HEK293 (cell line): ENCODE measurements at regions not wholly inside any gene's neighbourhood (a gene's known extent, or its start where the extent isn't known, plus 50 kb on each side); places are given as distances from the start of the nearest gene placed in this dataset.

ENCODE experiments used
- CTCF ChIA-PET: fragments of 350-600 bp; formaldehyde crosslinking; extraction: SDS; loops from one replicate; lab custom pipeline; 2021; ENCODE audit warnings: antibody characterized with exemption; lab: Yijun Ruan, JAX
- POLR2A ChIA-PET: fragments of 300-600 bp; formaldehyde crosslinking; extraction: SDS; loops from one replicate; lab custom pipeline; 2020; ENCODE audit warnings: antibody characterized with exemption, inconsistent platforms; lab: Yijun Ruan, JAX
- H3K27ac ChIP-seq: fragments of 200-500 bp; sonication (Bioruptor generic); 2 replicates; pipeline ENCODE4 v1.5.1; 2014; ENCODE audit warnings: low read depth, low read length, control low read depth, inconsistent platforms; ENCODE audit errors: extremely low read depth
- H3K36me3 ChIP-seq, 2 experiments: fragments of 200-500 bp in 1 of 2; sonication (Bioruptor generic) in 1 of 2; 1 replicate in 1 of 2; 2 replicates in 1 of 2; pipeline ENCODE4 v1.5.1; 2014 to 2017; ENCODE audit warnings: inconsistent platforms in 2 of 2, low read length in 2 of 2; ENCODE audit not compliant: control insufficient read depth in 2 of 2, insufficient read depth in 1 of 2
- H3K4me1 ChIP-seq: fragments of 200-500 bp; sonication (Bioruptor generic); 2 replicates; pipeline ENCODE4 v1.5.1; 2014; ENCODE audit warnings: mild to moderate bottlenecking, low read length, inconsistent platforms; ENCODE audit not compliant: control insufficient read depth, insufficient read depth
- H3K4me3 ChIP-seq: 2 replicates; pipeline ENCODE4 v1.5.1; 2011; ENCODE audit warnings: low read depth, mild to moderate bottlenecking, control low read depth, low read length, moderate library complexity
- H3K9me3 ChIP-seq: fragments of 200-500 bp; sonication (Bioruptor generic); 2 replicates; pipeline ENCODE4 v1.5.1; 2014; ENCODE audit warnings: low read depth, low read length, inconsistent platforms; ENCODE audit not compliant: control insufficient read depth, insufficient read depth
- KLF9 ChIP-seq: fragments of 450-650 bp; formaldehyde crosslinking; IDR thresholded peaks from 2 replicates; pipeline ENCODE4 v1.5.1; 2016; ENCODE audit warnings: missing biosample characterization, missing genetic modification characterization, low read depth
- ZNF112 ChIP-seq: fragments of 450-650 bp; formaldehyde crosslinking; IDR thresholded peaks from 2 replicates; pipeline ENCODE4 v1.5.0; 2017; ENCODE audit warnings: missing biosample characterization, missing genetic modification characterization
- ZNF138 ChIP-seq: fragments of 450-650 bp; formaldehyde crosslinking; IDR thresholded peaks from 2 replicates; pipeline ENCODE4 v1.5.1; 2016; ENCODE audit warnings: missing biosample characterization, missing genetic modification characterization, borderline replicate concordance
- ZNF2 ChIP-seq: fragments of 450-650 bp; formaldehyde crosslinking; IDR thresholded peaks from 2 replicates; pipeline ENCODE4 v1.5.1; 2016; ENCODE audit warnings: missing biosample characterization, missing genetic modification characterization
- ZNF302 ChIP-seq: fragments of 450-650 bp; formaldehyde crosslinking; IDR thresholded peaks from 2 replicates; pipeline ENCODE4 v1.5.1; 2016; ENCODE audit warnings: missing biosample characterization, missing genetic modification characterization, low read depth
- ZNF341 ChIP-seq: fragments of 450-650 bp; formaldehyde crosslinking; IDR thresholded peaks from 2 replicates; pipeline ENCODE4; 2016; ENCODE audit warnings: low read depth, missing biosample characterization, missing genetic modification characterization
- ZNF473 ChIP-seq: fragments of 450-650 bp; formaldehyde crosslinking; IDR thresholded peaks from 2 replicates; pipeline ENCODE4 v1.5.1; 2017; ENCODE audit warnings: missing biosample characterization, missing genetic modification characterization
- ZNF529 ChIP-seq: fragments of 450-650 bp; formaldehyde crosslinking; IDR thresholded peaks from 2 replicates; pipeline ENCODE4 v1.5.1; 2017; ENCODE audit warnings: missing genetic modification characterization, missing biosample characterization; ENCODE audit not compliant: insufficient replicate concordance
- ZNF555 ChIP-seq: fragments of 450-650 bp; formaldehyde crosslinking; conservative IDR thresholded peaks from 2 replicates; pipeline ENCODE4 v1.5.1; 2017; ENCODE audit warnings: missing biosample characterization, mild to moderate bottlenecking, missing genetic modification characterization, inconsistent platforms
- ZNF677 ChIP-seq: fragments of 450-650 bp; IDR thresholded peaks from 2 replicates; pipeline ENCODE4 v1.5.0; 2018; ENCODE audit warnings: missing biosample characterization, mild to moderate bottlenecking, missing genetic modification characterization, moderate library complexity
- TF ChIP-seq, protein P1 (sequence below): fragments of 450-650 bp; formaldehyde crosslinking; IDR thresholded peaks from 2 replicates; pipeline ENCODE4 v1.5.1; 2016; ENCODE audit warnings: missing biosample characterization, missing genetic modification characterization
- TF ChIP-seq, protein P2 (sequence below): fragments of 450-650 bp; formaldehyde crosslinking; IDR thresholded peaks from 2 replicates; pipeline ENCODE4 v1.5.1; 2017; ENCODE audit warnings: missing biosample characterization, mild to moderate bottlenecking, missing genetic modification characterization, moderate library complexity
- TF ChIP-seq, protein P3 (sequence below): fragments of 450-650 bp; formaldehyde crosslinking; IDR thresholded peaks from 2 replicates; pipeline ENCODE4 v1.5.1; 2016; ENCODE audit warnings: missing biosample characterization, missing genetic modification characterization, low read depth
- TF ChIP-seq, protein P4 (sequence below): fragments of 450-650 bp; formaldehyde crosslinking; IDR thresholded peaks from 2 replicates; pipeline ENCODE4 v1.5.1; 2016; ENCODE audit warnings: missing biosample characterization, missing genetic modification characterization, low read depth
- TF ChIP-seq, protein P5 (sequence below): fragments of 450-650 bp; formaldehyde crosslinking; IDR thresholded peaks from 2 replicates; pipeline ENCODE4 v1.5.1; 2016; ENCODE audit warnings: missing biosample characterization, missing genetic modification characterization

DNA sequence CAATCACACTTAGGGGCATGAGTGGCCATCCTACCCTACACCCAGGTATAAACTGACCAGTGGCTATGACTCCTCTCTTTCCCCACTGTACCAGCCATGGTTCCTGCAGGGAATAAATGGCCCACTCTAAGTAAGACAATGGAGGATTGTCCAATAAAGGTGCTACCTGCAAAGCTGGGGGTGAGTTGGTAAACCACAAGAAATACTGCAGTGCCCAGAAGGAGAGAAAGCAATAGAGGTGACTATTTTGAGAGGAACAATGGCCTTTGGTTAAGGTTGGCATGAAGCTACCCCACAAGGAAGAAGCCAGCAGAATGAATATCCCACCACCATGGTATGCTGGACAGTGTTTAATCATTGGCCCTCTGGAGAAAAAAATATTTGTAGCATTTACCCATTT, 233.3 kb upstream of the ECI2 start:
- CTCF ChIA-PET: no interaction called here
- POLR2A ChIA-PET: no interaction called here
- Histone ChIP-seq H3K9me3 (no peaks in the 10 kb centered on the region), H3K27ac (no peak overlapping the region), H3K4me1 (no peaks in the 10 kb centered on the region), H3K4me3 (no peak overlapping the region), H3K36me3 (no peaks in the 10 kb centered on the region)
- TF ChIP-seq, protein P1, sequence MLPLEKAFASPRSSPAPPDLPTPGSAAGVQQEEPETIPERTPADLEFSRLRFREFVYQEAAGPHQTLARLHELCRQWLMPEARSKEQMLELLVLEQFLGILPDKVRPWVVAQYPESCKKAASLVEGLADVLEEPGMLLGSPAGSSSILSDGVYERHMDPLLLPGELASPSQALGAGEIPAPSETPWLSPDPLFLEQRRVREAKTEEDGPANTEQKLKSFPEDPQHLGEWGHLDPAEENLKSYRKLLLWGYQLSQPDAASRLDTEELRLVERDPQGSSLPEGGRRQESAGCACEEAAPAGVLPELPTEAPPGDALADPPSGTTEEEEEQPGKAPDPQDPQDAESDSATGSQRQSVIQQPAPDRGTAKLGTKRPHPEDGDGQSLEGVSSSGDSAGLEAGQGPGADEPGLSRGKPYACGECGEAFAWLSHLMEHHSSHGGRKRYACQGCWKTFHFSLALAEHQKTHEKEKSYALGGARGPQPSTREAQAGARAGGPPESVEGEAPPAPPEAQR (tag by site-specific recombination): no peak
- TF ChIP-seq, protein P2, sequence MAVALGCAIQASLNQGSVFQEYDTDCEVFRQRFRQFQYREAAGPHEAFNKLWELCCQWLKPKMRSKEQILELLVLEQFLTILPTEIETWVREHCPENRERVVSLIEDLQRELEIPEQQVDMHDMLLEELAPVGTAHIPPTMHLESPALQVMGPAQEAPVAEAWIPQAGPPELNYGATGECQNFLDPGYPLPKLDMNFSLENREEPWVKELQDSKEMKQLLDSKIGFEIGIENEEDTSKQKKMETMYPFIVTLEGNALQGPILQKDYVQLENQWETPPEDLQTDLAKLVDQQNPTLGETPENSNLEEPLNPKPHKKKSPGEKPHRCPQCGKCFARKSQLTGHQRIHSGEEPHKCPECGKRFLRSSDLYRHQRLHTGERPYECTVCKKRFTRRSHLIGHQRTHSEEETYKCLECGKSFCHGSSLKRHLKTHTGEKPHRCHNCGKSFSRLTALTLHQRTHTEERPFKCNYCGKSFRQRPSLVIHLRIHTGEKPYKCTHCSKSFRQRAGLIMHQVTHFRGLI (tag by site-specific recombination): no peak
- no peak for TF ChIP-seq ZNF302 (tag by site-specific recombination)
- no peak for TF ChIP-seq ZNF529 (tag by site-specific recombination)
- TF ChIP-seq ZNF2 (tag by site-specific recombination): no peak
- no peak for TF ChIP-seq ZNF138 (tag by site-specific recombination)
- no peak for TF ChIP-seq ZNF473 (tag by site-specific recombination)
- TF ChIP-seq ZNF677 (tag by site-specific recombination): no peak
- TF ChIP-seq, protein P3, sequence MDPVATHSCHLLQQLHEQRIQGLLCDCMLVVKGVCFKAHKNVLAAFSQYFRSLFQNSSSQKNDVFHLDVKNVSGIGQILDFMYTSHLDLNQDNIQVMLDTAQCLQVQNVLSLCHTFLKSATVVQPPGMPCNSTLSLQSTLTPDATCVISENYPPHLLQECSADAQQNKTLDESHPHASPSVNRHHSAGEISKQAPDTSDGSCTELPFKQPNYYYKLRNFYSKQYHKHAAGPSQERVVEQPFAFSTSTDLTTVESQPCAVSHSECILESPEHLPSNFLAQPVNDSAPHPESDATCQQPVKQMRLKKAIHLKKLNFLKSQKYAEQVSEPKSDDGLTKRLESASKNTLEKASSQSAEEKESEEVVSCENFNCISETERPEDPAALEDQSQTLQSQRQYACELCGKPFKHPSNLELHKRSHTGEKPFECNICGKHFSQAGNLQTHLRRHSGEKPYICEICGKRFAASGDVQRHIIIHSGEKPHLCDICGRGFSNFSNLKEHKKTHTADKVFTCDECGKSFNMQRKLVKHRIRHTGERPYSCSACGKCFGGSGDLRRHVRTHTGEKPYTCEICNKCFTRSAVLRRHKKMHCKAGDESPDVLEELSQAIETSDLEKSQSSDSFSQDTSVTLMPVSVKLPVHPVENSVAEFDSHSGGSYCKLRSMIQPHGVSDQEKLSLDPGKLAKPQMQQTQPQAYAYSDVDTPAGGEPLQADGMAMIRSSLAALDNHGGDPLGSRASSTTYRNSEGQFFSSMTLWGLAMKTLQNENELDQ (tag by site-specific recombination): no peak
- TF ChIP-seq, protein P4, sequence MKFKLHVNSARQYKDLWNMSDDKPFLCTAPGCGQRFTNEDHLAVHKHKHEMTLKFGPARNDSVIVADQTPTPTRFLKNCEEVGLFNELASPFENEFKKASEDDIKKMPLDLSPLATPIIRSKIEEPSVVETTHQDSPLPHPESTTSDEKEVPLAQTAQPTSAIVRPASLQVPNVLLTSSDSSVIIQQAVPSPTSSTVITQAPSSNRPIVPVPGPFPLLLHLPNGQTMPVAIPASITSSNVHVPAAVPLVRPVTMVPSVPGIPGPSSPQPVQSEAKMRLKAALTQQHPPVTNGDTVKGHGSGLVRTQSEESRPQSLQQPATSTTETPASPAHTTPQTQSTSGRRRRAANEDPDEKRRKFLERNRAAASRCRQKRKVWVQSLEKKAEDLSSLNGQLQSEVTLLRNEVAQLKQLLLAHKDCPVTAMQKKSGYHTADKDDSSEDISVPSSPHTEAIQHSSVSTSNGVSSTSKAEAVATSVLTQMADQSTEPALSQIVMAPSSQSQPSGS (tag by site-specific recombination): no peak
- TF ChIP-seq ZNF555: no peak

DNA sequence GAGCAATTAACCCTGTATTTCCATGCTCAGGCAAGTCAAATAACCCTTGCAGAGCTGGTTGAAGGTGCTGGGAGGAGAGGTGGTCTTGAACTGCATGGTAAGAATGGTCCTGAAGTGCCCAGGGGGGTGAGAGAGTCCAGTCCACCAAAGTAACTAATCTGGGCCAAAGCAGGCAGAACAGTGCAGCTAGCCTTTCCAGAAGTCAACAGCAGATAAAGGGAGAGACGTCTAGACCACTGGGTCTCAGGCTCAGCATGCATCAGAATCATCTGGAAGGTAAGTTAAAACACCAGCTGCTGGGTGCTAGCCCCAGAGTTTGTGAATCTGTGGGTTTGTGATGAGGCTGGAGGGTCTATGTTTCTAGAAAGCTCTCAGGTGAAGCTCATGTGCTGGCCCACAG, 232.3 kb upstream of the ECI2 start:
- no peak overlapping the region for H3K4me3 ChIP-seq
- CTCF ChIA-PET: interaction anchor here (0.6 to 1.2 kb wide), 2 partner anchors 13 to 157 kb away, joined by 3 to 5 read pairs; no protein-coding TSS in a partner anchor
- H3K9me3 ChIP-seq: no peaks in the 10 kb centered on the region
- H3K36me3 ChIP-seq: no peaks in the 10 kb centered on the region
- no peak overlapping the region for H3K27ac ChIP-seq
- POLR2A ChIA-PET: interaction anchor here (0.8 kb wide), 1 partner anchor 8 kb away, joined by 4 read pairs; no protein-coding TSS in a partner anchor
- H3K4me1 ChIP-seq: no peaks in the 10 kb centered on the region
- no peak for TF ChIP-seq ZNF341 (tag by site-specific recombination)
- TF ChIP-seq, protein P4 (tag by site-specific recombination): no peak
- TF ChIP-seq KLF9 (tag by site-specific recombination): no peak
- TF ChIP-seq, protein P5, sequence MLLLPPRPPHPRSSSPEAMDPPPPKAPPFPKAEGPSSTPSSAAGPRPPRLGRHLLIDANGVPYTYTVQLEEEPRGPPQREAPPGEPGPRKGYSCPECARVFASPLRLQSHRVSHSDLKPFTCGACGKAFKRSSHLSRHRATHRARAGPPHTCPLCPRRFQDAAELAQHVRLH (tag by site-specific recombination): no peak
- no peak for TF ChIP-seq ZNF112
